Skeletal muscle satellite cell (primary cell): ENCODE measurements at regions not wholly inside any gene's neighbourhood (a gene's known extent, or its start where the extent isn't known, plus 50 kb on each side); places are given as distances from the start of the nearest gene placed in this dataset.

ENCODE experiments used
- H3K27me3 ChIP-seq: 2 replicates; pipeline ENCODE4 v1.7.0; 2013; ENCODE audit warnings: low read length; ENCODE audit not compliant: control insufficient read depth, insufficient read depth
- H3K36me3 ChIP-seq: 2 replicates; pipeline ENCODE4 v1.7.0; 2013; ENCODE audit warnings: mild to moderate bottlenecking, control low read depth, low read length; ENCODE audit not compliant: insufficient read depth
- H3K4me1 ChIP-seq: 2 replicates; pipeline ENCODE4 v1.7.0; 2013; ENCODE audit warnings: low read length; ENCODE audit not compliant: control insufficient read depth, insufficient read depth
- H3K4me2 ChIP-seq: 2 replicates; pipeline ENCODE4 v1.7.0; 2013; ENCODE audit warnings: mild to moderate bottlenecking, low read length
- H3K4me3 ChIP-seq: 2 replicates; pipeline ENCODE4 v1.7.0; 2013; ENCODE audit warnings: low read length
- H3K9ac ChIP-seq: 2 replicates; pipeline ENCODE4 v1.7.0; 2013; ENCODE audit warnings: mild to moderate bottlenecking, low read depth, low read length, moderate library complexity
- H3K9me3 ChIP-seq: replicated peaks from 2 replicates; pipeline ENCODE4 v1.7.0; 2013; ENCODE audit warnings: mild to moderate bottlenecking, control low read depth, low read length

DNA sequence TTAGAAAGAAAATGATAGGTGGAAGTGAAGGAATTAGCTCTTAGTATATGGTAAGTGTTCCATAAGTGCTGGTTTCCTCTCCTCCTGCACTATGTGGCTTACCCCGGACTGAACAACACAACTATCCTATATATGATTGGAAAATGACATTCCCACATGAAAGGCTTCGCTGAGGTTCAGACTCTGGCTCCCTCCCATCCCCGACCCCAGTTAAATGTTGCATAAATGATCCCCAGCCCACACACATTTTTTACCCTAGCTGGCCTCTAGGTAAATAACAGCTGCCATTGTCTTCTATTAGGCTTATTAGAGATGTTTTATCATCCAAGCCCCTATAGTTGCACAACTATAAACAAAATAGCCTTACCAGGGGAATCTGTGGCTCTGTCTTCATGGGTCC is 495.6 kb upstream of the CDH11 start:
- no peaks in the 10 kb centered on the region for H3K9me3 ChIP-seq
- no peak overlapping the region for H3K4me2 ChIP-seq
- no peak overlapping the region for H3K4me3 ChIP-seq
- no peaks in the 10 kb centered on the region for H3K36me3 ChIP-seq
- H3K9ac ChIP-seq, result no peak overlapping the region
- H3K27me3 ChIP-seq, result no peaks in the 10 kb centered on the region
- no peaks in the 10 kb centered on the region for H3K4me1 ChIP-seq

- Histone ChIP-seq H3K36me3 (no peaks in the 10 kb centered on the region), H3K9ac (no peak overlapping the region), H3K27me3 (no peaks in the 10 kb centered on the region), H3K4me3 (no peak overlapping the region), H3K9me3 (no peaks in the 10 kb centered on the region), H3K4me2 (no peak overlapping the region), H3K4me1 (no peaks in the 10 kb centered on the region)
Measured at GRCh38 chr16:65608455-65608854, 486.6 kb upstream of the CDH11 start.

DNA sequence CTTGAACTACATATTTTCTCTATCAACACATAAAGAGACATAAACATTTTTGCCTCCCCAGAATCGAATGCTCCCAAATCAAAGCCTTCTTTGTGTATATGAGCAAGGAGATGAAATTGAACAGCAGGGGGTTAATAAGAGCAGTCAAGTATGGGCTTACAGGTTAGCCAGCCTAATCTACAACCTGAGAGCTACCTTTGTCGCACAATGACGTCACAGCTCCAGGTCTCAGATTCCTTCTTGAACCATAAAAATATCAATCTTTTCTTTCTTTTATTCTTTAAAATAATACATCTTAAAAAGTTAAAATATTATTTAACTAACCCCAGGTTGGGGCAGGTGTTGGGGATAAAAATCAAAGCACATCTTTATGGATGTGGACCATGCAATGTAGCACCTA is 482.9 kb upstream of the CDH11 start:
- Histone ChIP-seq H3K9ac (no peak overlapping the region), H3K4me1 (no peaks in the 10 kb centered on the region), H3K36me3 (no peaks in the 10 kb centered on the region), H3K4me2 (no peak overlapping the region), H3K4me3 (no peak overlapping the region), H3K27me3 (no peaks in the 10 kb centered on the region), H3K9me3 (no peaks in the 10 kb centered on the region)

DNA sequence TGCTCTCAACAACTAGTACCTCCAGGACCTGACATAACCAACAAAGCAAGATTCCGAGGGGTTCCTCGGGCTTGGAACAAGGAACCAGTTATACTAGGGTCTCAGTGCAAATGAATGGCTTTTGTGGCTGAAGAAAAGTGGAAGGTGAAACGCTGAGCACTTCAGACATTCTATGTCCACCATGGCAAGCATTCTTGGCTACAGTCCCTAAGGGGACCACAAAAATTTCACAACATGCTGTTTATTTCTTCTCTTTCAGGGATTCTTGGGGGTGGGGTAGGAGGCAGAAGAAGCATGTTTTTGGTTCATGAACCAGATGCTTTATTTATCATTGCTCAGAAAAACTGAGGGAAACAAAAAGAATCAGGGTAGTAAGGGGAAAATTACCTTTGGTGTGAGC is 479.9 kb upstream of the CDH11 start:
- H3K27me3 ChIP-seq, result no peaks in the 10 kb centered on the region
- no peaks in the 10 kb centered on the region for H3K4me1 ChIP-seq
- H3K4me2 ChIP-seq, result no peak overlapping the region
- no peak overlapping the region for H3K9ac ChIP-seq
- no peaks in the 10 kb centered on the region for H3K9me3 ChIP-seq
- no peaks in the 10 kb centered on the region for H3K36me3 ChIP-seq
- no peak overlapping the region for H3K4me3 ChIP-seq

- Histone ChIP-seq H3K9me3 (no peaks in the 10 kb centered on the region), H3K9ac (no peak overlapping the region), H3K36me3 (no peaks in the 10 kb centered on the region), H3K27me3 (no peaks in the 10 kb centered on the region), H3K4me2 (no peak overlapping the region), H3K4me1 (no peaks in the 10 kb centered on the region), H3K4me3 (no peak overlapping the region)
Measured at GRCh38 chr16:65600629-65601028, 478.8 kb upstream of the CDH11 start.

DNA sequence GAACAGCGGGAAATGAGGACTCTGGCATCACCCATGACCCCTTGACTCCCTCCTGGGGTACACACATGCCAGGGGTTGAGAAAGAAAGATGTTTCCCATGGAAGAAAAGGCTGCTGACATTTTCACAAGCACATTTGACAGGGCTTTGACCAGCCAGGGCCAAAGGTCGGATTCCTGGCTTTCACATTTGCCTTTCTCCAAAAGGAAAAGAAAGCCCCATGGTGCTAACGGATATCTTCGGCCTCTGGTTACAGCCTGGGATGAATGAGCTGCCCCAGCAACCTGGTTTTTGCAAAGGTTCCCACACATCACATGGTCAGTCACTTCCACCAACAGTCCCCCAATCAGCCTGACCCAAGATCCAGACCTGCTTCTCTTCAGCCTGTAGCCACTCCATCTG is 478.2 kb upstream of the CDH11 start:
- Histone ChIP-seq H3K9me3 (no peaks in the 10 kb centered on the region), H3K27me3 (no peaks in the 10 kb centered on the region), H3K4me1 (no peaks in the 10 kb centered on the region), H3K4me2 (no peak overlapping the region), H3K4me3 (no peak overlapping the region), H3K9ac (no peak overlapping the region), H3K36me3 (no peaks in the 10 kb centered on the region)

GRCh38 chr16:65598621-65599020 is 476.8 kb upstream of the CDH11 start:
- Histone ChIP-seq H3K9me3 (no peaks in the 10 kb centered on the region), H3K4me2 (no peak overlapping the region), H3K4me1 (no peaks in the 10 kb centered on the region), H3K27me3 (no peaks in the 10 kb centered on the region), H3K36me3 (no peaks in the 10 kb centered on the region), H3K4me3 (no peak overlapping the region), H3K9ac (no peak overlapping the region)

GRCh38 chr16:65583498-65583897 is 461.6 kb upstream of the CDH11 start:
- Histone ChIP-seq H3K9me3 (no peaks in the 10 kb centered on the region), H3K4me3 (no peak overlapping the region), H3K4me2 (no peak overlapping the region), H3K9ac (no peak overlapping the region), H3K4me1 (no peaks in the 10 kb centered on the region), H3K27me3 (no peaks in the 10 kb centered on the region), H3K36me3 (no peaks in the 10 kb centered on the region)

DNA sequence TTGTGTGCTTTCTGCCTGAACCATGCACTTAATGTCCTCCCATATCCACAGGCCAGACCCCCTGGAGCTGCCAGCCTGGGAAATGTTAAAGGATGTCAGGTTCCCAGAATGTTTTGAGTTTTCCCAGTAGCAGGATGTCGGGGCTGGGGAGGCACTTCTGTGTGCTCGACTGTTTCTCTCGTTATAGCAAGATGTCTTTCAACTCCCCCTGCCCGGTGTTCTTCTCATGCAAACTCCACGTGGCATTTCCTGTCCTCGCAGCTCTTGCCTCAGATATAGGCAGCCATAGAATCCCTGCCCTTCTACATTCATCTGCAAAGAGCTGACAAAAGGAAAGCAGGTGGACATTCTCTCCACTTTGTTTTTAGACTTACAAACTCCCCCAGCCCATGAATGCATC is 457.2 kb upstream of the CDH11 start:
- no peak overlapping the region for H3K4me2 ChIP-seq
- H3K9me3 ChIP-seq, result no peaks in the 10 kb centered on the region
- no peaks in the 10 kb centered on the region for H3K36me3 ChIP-seq
- no peak overlapping the region for H3K4me3 ChIP-seq
- H3K9ac ChIP-seq, result no peak overlapping the region
- H3K27me3 ChIP-seq, result no peaks in the 10 kb centered on the region
- H3K4me1 ChIP-seq, result no peaks in the 10 kb centered on the region

DNA sequence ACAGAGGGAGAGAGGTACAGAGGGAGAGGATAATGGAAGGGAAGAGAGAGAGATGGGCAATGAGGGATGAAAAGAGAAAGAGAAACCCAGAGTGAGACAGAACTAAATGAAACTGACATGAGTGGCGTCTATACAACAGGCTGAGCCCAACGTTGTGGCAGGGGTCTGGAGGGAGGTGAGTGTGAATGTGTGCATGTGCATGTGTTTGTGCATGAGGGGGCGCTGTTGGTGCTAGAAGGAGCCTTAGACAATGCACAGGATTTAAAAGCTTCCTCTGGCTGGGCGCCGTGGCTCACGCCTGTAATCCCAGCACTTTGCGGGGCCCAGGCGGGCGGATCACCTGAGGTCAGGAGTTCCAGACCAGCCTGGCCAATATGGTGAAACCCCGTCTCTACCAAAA is 454.8 kb upstream of the CDH11 start:
- Histone ChIP-seq H3K9ac (no peak overlapping the region), H3K36me3 (no peaks in the 10 kb centered on the region), H3K27me3 (no peaks in the 10 kb centered on the region), H3K4me2 (no peak overlapping the region), H3K4me3 (no peak overlapping the region), H3K9me3 (no peaks in the 10 kb centered on the region), H3K4me1 (peaks cover 10% of the 10 kb centered on the region)

DNA sequence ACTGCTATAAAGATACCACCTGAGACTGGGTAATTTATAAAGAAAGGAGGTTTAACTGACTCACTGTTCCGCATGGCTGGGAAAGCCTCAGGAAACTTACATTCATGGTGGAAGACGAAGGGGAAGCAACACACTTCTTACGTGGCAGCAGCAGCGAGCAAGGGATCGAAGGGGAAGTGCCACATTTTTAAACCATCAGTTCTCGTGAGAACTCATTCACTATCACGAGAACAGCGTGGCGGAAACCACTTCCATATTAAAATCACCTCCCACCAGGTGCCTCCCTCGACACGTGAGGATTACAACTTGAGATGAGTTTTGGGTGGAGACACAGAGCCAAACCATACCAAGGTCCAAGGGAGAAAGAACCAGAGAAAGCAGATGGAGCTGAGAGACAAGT is 454.3 kb upstream of the CDH11 start:
- Histone ChIP-seq H3K4me2 (no peak overlapping the region), H3K4me1 (peaks cover 12% of the 10 kb centered on the region), H3K4me3 (no peak overlapping the region), H3K36me3 (no peaks in the 10 kb centered on the region), H3K27me3 (no peaks in the 10 kb centered on the region), H3K9ac (no peak overlapping the region), H3K9me3 (no peaks in the 10 kb centered on the region)

DNA sequence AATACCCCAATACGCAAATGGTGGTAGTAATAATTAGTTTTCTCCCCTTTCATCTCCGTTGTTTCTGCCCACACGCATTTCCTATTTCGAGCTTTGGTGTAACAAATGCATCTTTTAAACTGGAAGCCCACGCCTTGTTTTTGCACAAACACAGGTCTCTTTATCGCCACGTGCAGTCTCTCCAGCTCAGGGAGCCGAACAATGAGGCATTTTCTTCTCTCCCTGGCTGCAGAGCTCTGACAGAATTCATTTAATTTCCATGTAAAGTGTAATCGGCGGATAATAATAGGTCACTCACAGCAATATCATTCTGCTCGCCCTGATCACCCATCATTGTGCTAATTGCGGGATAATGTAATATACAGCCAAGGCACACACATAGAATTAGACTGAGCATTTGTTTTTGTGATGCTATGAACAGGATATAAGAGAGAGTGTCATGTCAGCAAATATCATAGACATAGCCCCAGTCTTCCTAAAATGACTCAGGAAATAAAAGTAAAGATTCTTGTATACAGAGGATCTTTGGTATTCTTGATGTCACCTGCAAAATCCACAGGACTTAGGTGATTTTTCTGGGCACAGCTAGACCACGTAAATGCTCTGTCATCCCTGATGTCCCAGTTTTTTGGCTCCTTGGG is 452.6 kb upstream of the CDH11 start:
- Histone ChIP-seq H3K27me3 (no peaks in the 10 kb centered on the region), H3K4me3 (no peak overlapping the region), H3K4me1 (peaks cover 12% of the 10 kb centered on the region), H3K4me2 (no peak overlapping the region), H3K9ac (no peak overlapping the region), H3K36me3 (no peaks in the 10 kb centered on the region), H3K9me3 (no peaks in the 10 kb centered on the region)
